Skin epidermis (tissue), 12 donors: ENCODE measurements at regions not wholly inside any gene's neighbourhood (a gene's known extent, or its start where the extent isn't known, plus 50 kb on each side); places are given as distances from the start of the nearest gene placed in this dataset.
"Not testable (repeated sequence)": the region's sequence is repeated elsewhere in the genome, so short reads cannot be mapped to it uniquely, and the experiment has no call there.

Source experiments
- H3K27ac ChIP-seq, 21 experiments: fragments of 200-600 bp; sonication (generic) in 11 of 21; one replicate each; pipeline ENCODE4 v1.5.0; 2020; ENCODE audit warnings: mild to moderate bottlenecking in 3 of 21, inconsistent platforms in 2 of 21, moderate library complexity in 2 of 21
- H3K4me3 ChIP-seq, 7 experiments: fragments of 200-600 bp; sonication (generic) in 2 of 7; one replicate each; pipeline ENCODE4 v1.5.0; 2020; ENCODE audit warnings: inconsistent platforms in 2 of 7, mild to moderate bottlenecking in 2 of 7, moderate library complexity in 1 of 7

GRCh38 chr2:224185023-224185601, 146.0 kb upstream of the SERPINE2 start:
- H3K4me3 ChIP-seq: no peak overlapping the region
- H3K27ac ChIP-seq: no peak overlapping the region

GRCh38 chr2:224183086-224183485, 144.0 kb upstream of the SERPINE2 start:
- Histone ChIP-seq H3K27ac (no peak overlapping the region), H3K4me3 (no peak overlapping the region)

GRCh38 chr2:224182498-224182897, 143.4 kb upstream of the SERPINE2 start:
- H3K4me3 ChIP-seq: no peak overlapping the region
- H3K27ac ChIP-seq: no peak overlapping the region

GRCh38 chr2:224181534-224182155, 142.6 kb upstream of the SERPINE2 start:
- H3K4me3 ChIP-seq: no peak overlapping the region
- no peak overlapping the region for H3K27ac ChIP-seq

- H3K4me3 ChIP-seq: no peak overlapping the region
- no peak overlapping the region for H3K27ac ChIP-seq
Measured at GRCh38 chr2:224180810-224181209, 141.7 kb upstream of the SERPINE2 start.

- Histone ChIP-seq H3K27ac (no peak overlapping the region), H3K4me3 (no peak overlapping the region)
Measured at GRCh38 chr2:224178056-224178455, 139.0 kb upstream of the SERPINE2 start.

GRCh38 chr2:224175538-224175937, 136.5 kb upstream of the SERPINE2 start:
- Histone ChIP-seq H3K27ac (no peak overlapping the region), H3K4me3 (no peak overlapping the region)

GRCh38 chr2:224174990-224175389, 135.9 kb upstream of the SERPINE2 start:
- Histone ChIP-seq H3K27ac (no peak overlapping the region), H3K4me3 (no peak overlapping the region)

GRCh38 chr2:224174521-224174920, 135.4 kb upstream of the SERPINE2 start:
- H3K4me3 ChIP-seq: no peak overlapping the region
- no peak overlapping the region for H3K27ac ChIP-seq

GRCh38 chr2:224173933-224174332, 134.8 kb upstream of the SERPINE2 start:
- no peak overlapping the region for H3K27ac ChIP-seq
- H3K4me3 ChIP-seq: no peak overlapping the region

GRCh38 chr2:224173210-224173609, 134.1 kb upstream of the SERPINE2 start:
- Histone ChIP-seq H3K27ac (no peak overlapping the region), H3K4me3 (no peak overlapping the region)

- H3K27ac ChIP-seq: no peak overlapping the region
- no peak overlapping the region for H3K4me3 ChIP-seq
Measured at GRCh38 chr2:224171226-224171625, 132.1 kb upstream of the SERPINE2 start.

- no peak overlapping the region for H3K27ac ChIP-seq
Measured at GRCh38 chr2:224169847-224170246, 130.8 kb upstream of the SERPINE2 start.

GRCh38 chr2:224167781-224168180, 128.7 kb upstream of the SERPINE2 start:
- not testable (repeated sequence) for H3K4me3 ChIP-seq, H3K27ac ChIP-seq

More at GRCh38 chr2:224169847-224170246, 130.8 kb upstream of the SERPINE2 start:
- no peak overlapping the region for H3K4me3 ChIP-seq

- Histone ChIP-seq H3K4me3 (no peak overlapping the region), H3K27ac (no peak overlapping the region)
Measured at GRCh38 chr2:224166654-224167053, 127.6 kb upstream of the SERPINE2 start.

- no peak overlapping the region for H3K27ac ChIP-seq
- no peak overlapping the region for H3K4me3 ChIP-seq
Measured at GRCh38 chr2:224165901-224166319, 126.8 kb upstream of the SERPINE2 start.

- Histone ChIP-seq H3K4me3 (no peak overlapping the region), H3K27ac (no peak overlapping the region)
Measured at GRCh38 chr2:224163566-224164307, 124.7 kb upstream of the SERPINE2 start.

GRCh38 chr2:224162122-224162521, 123.0 kb upstream of the SERPINE2 start:
- no peak overlapping the region for H3K4me3 ChIP-seq
- no peak overlapping the region for H3K27ac ChIP-seq

GRCh38 chr2:224161712-224162111, 122.6 kb upstream of the SERPINE2 start:
- no peak overlapping the region for H3K4me3 ChIP-seq
- no peak overlapping the region for H3K27ac ChIP-seq

- Histone ChIP-seq H3K27ac (no peak overlapping the region), H3K4me3 (no peak overlapping the region)
Measured at GRCh38 chr2:224160917-224161316, 121.8 kb upstream of the SERPINE2 start.

GRCh38 chr2:224159345-224159928, 120.4 kb upstream of the SERPINE2 start:
- Histone ChIP-seq H3K4me3 (no peak overlapping the region), H3K27ac (no peak overlapping the region)
